ENCODE measurements at regions not wholly inside any gene's neighbourhood (a gene's known extent, or its start where the extent isn't known, plus 50 kb on each side); places are given as distances from the start of the nearest gene placed in this dataset.

DNA sequence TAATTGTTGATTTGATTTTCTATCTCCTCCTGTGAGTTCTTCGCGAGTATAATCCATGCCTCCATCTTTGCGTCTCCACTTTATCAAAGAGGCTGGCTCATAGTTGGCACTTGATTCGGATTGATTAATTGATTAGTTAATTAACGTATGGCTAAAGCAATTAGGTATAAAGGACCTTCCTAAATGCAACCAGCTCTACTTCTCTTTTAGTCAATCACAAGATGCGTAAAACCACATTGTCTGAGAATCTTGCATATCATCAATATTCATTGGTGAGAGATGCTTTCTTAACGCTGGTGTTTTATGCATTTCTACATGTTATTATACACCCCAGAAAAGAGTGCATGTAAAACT, 56.4 kb upstream of the NR2F2 start:
- TF ChIP-seq, protein P1, sequence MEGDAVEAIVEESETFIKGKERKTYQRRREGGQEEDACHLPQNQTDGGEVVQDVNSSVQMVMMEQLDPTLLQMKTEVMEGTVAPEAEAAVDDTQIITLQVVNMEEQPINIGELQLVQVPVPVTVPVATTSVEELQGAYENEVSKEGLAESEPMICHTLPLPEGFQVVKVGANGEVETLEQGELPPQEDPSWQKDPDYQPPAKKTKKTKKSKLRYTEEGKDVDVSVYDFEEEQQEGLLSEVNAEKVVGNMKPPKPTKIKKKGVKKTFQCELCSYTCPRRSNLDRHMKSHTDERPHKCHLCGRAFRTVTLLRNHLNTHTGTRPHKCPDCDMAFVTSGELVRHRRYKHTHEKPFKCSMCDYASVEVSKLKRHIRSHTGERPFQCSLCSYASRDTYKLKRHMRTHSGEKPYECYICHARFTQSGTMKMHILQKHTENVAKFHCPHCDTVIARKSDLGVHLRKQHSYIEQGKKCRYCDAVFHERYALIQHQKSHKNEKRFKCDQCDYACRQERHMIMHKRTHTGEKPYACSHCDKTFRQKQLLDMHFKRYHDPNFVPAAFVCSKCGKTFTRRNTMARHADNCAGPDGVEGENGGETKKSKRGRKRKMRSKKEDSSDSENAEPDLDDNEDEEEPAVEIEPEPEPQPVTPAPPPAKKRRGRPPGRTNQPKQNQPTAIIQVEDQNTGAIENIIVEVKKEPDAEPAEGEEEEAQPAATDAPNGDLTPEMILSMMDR (optimal IDR thresholded peaks at IDR 0.05 in 1 of 3, IDR thresholded peaks at IDR 0.05 in 1 of 3, conservative IDR thresholded peaks at IDR 0.05 in 1 of 3; ENCODE audit: extremely low read depth in 1 of 3, insufficient read depth in 2 of 3, low read length in 3 of 3), result no peak
- TF ChIP-seq EZH2 (IDR thresholded peaks at IDR 0.05; ENCODE audit: low read length), result no peak

Measured in keratinocyte (primary cell).